Suprapubic skin (tissue), 4 donors: ENCODE measurements at regions not wholly inside any gene's neighbourhood (a gene's known extent, or its start where the extent isn't known, plus 50 kb on each side); places are given as distances from the start of the nearest gene placed in this dataset.

ENCODE experiments used
- DNase-seq, 2 donors: peaks; one replicate each; pipeline ENCODE4 v3.0.0-alpha.2; 2019; ENCODE audit warnings: low spot score in 2 of 2
- H3K27ac ChIP-seq: fragments of 200-600 bp; sonication (generic); one replicate; pipeline ENCODE4 v1.5.1; 2019
- H3K27me3 ChIP-seq: fragments of 200-600 bp; sonication (generic); one replicate; pipeline ENCODE4 v1.5.1; 2019
- H3K36me3 ChIP-seq: fragments of 200-600 bp; sonication (generic); one replicate; pipeline ENCODE4 v1.5.1; 2019
- H3K4me1 ChIP-seq: fragments of 200-600 bp; sonication (generic); one replicate; pipeline ENCODE4 v1.5.1; 2019
- H3K4me3 ChIP-seq: fragments of 200-600 bp; sonication (generic); one replicate; pipeline ENCODE4 v1.5.1; 2019; ENCODE audit warnings: mild to moderate bottlenecking
- H3K9me3 ChIP-seq: fragments of 200-600 bp; sonication (generic); one replicate; pipeline ENCODE4 v1.5.1; 2019
- EP300 ChIP-seq: sonication (generic); formaldehyde crosslinking; IDR thresholded peaks from one replicate; pipeline ENCODE4 v1.6.1; 2017; ENCODE audit warnings: antibody characterized with exemption
- POLR2A ChIP-seq, 2 donors: fragments of 450-650 bp; IDR thresholded peaks; one replicate each; pipeline ENCODE4 v1.6.1; 2017; ENCODE audit warnings: antibody characterized with exemption in 2 of 2, mild to moderate bottlenecking in 2 of 2, moderate library complexity in 2 of 2
- POLR2AphosphoS5 ChIP-seq, 3 donors: sonication (generic); formaldehyde crosslinking; IDR thresholded peaks; one replicate each; pipeline ENCODE4 v1.6.1; 2017; ENCODE audit warnings: antibody characterized with exemption in 3 of 3
- WGBS: methylation state at CpG from one replicate; pipeline ENCODE4 v1.1.5; 2018; 5-methylcytosine and 5-hydroxymethylcytosine counted together
- TF ChIP-seq, protein P1 (sequence below), 2 donors: fragments of 200-600 bp in 1 of 2; fragments of 450-650 bp in 1 of 2; sonication (generic) in 1 of 2; IDR thresholded peaks; one replicate each; pipeline ENCODE4 v1.5.1; 2016 to 2019; ENCODE audit warnings: antibody characterized with exemption in 2 of 2, mild to moderate bottlenecking in 1 of 2, moderate library complexity in 1 of 2

DNA sequence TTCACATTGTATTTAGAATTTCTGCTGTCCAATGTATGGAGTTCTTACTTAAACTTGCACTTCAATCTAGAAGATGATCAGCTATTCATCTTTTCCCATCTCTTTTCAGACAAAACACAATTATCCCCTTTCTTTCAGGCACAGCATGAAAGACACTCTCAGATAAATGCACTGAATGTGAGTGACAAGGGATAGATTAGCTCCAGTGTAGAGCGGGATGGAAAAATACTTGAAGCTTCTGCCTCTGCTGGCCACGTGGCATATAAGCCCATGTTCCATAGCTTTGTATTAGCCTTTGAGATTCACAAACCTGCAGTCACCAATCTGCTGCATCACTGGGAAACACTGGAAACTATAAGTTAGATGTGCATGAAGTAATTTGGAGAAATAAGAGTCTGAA is 162.2 kb upstream of the FAM3C start:
- TF ChIP-seq, protein P1, sequence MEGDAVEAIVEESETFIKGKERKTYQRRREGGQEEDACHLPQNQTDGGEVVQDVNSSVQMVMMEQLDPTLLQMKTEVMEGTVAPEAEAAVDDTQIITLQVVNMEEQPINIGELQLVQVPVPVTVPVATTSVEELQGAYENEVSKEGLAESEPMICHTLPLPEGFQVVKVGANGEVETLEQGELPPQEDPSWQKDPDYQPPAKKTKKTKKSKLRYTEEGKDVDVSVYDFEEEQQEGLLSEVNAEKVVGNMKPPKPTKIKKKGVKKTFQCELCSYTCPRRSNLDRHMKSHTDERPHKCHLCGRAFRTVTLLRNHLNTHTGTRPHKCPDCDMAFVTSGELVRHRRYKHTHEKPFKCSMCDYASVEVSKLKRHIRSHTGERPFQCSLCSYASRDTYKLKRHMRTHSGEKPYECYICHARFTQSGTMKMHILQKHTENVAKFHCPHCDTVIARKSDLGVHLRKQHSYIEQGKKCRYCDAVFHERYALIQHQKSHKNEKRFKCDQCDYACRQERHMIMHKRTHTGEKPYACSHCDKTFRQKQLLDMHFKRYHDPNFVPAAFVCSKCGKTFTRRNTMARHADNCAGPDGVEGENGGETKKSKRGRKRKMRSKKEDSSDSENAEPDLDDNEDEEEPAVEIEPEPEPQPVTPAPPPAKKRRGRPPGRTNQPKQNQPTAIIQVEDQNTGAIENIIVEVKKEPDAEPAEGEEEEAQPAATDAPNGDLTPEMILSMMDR (IDR thresholded peaks at IDR 0.05), result no peak
- TF ChIP-seq POLR2A (IDR thresholded peaks at IDR 0.05) (no peak), POLR2AphosphoS5 (IDR thresholded peaks at IDR 0.05) (no peak), EP300 (no peak)
- H3K36me3 ChIP-seq, result no peaks in the 10 kb centered on the region
- no peak overlapping the region for H3K27ac ChIP-seq
- H3K4me3 ChIP-seq, result no peak overlapping the region
- H3K4me1 ChIP-seq, result no peaks in the 10 kb centered on the region
- 81% methylated on average over 2 of the region's 2 CpGs for WGBS
- no peak for DNase-seq
- H3K9me3 ChIP-seq, result no peaks in the 10 kb centered on the region
- no peaks in the 10 kb centered on the region for H3K27me3 ChIP-seq

DNA sequence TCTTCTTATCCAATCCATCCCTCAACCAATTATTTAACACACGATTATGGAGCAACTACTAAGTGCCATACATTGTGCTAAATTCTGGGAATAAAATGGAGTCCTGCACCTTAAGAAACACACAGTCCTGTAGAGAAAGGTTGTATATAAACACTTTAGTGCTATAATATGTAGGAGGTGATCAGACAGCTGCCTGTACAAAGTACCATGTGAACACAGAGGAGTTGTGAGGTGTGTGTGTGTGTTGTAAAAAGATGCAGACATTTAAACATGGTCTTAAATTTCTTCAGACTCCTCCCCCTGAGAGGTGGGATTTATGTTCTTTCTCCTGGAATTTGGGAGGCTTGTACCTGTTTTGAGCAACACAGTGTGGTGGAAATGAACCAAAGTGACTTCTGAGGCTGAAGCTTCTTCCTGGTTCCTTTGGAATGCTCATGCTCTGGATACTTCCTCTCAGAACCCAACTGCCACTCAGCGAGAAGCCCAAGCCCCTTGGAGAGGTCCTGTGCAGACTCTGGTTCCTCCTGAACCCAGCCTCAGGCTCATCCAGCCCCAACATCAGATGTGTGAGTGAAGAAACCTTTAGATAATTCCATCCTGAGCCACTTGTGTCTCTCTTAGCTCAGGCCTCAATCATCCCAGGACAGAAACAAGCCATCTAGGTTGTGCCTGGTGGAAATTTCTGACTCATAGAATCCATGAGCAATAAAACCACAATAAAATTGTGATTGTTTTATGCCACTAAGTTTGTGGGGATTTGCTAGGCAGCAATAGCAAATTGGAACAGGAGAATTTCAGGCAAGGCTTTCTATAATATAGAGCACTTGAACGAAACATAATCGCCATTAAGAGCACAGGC is 161.2 kb upstream of the FAM3C start:
- TF ChIP-seq POLR2A (IDR thresholded peaks at IDR 0.05) (no peak), EP300 (no peak), POLR2AphosphoS5 (IDR thresholded peaks at IDR 0.05) (no peak)
- TF ChIP-seq, protein P1 (IDR thresholded peaks at IDR 0.05), result no peak

DNA sequence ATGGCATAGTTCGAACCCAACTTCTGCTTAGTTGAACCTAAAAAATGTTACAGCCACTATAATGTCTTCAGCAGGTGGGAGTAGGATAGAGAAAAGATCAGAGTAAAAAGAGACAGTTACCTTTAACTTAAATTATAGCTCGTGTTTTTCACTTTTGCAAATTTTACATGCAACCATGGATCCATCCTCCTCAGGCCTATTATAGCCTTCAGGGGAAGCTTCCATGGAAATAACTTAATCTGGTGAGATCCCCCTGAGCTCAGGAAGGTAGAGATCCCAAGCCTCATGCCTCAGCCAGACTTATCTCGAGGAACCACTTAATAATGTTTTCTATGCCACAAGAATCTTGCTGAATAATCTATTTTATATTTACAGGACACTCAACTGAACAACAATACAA is 159.4 kb upstream of the FAM3C start:
- DNase-seq, result no peak
- H3K27me3 ChIP-seq, result no peaks in the 10 kb centered on the region
- WGBS, result 93% methylated on average over 3 of the region's 3 CpGs
- H3K9me3 ChIP-seq, result no peaks in the 10 kb centered on the region
- H3K27ac ChIP-seq, result no peak overlapping the region
- H3K36me3 ChIP-seq, result no peaks in the 10 kb centered on the region
- TF ChIP-seq EP300 (no peak), POLR2AphosphoS5 (IDR thresholded peaks at IDR 0.05) (no peak), POLR2A (IDR thresholded peaks at IDR 0.05) (no peak)
- TF ChIP-seq, protein P1 (IDR thresholded peaks at IDR 0.05), result no peak
- no peaks in the 10 kb centered on the region for H3K4me1 ChIP-seq
- H3K4me3 ChIP-seq, result no peak overlapping the region

More for the DNA sequence above, 161.2 kb upstream of the FAM3C start:
- WGBS, result 97% methylated on average over 4 of the region's 4 CpGs
- H3K27ac ChIP-seq, result no peak overlapping the region
- H3K4me1 ChIP-seq, result no peaks in the 10 kb centered on the region
- H3K27me3 ChIP-seq, result no peaks in the 10 kb centered on the region
- H3K36me3 ChIP-seq, result no peaks in the 10 kb centered on the region
- H3K4me3 ChIP-seq, result no peak overlapping the region
- DNase-seq, result no peak
- H3K9me3 ChIP-seq, result no peaks in the 10 kb centered on the region

DNA sequence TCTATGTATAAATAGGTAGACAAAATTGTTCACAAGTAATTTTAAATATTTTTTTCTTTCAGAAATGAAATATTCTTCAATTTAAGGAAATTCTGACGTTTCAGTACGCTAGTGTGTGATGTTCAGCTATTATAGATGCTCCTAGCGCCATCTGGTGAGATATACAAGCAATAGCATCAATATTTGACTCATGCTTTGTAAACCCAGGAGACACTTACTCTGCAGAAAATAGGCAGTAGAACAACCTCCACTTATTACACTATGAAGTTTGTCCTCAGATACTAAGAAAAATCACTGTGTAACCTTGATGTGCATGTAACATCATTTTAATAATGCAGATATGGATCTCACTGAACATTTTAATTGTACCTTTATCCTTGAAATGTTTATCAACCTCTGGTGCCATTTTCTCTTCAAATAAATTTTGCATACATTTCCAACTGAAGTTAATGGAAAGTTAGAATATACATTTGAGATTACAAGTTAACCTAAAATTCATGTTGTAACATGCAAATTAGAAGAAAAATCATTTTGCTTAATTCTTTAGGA is 151.5 kb upstream of the FAM3C start:
- DNase-seq, result no peak
- 0% methylated on average over 3 of the region's 3 CpGs for WGBS
- H3K27me3 ChIP-seq, result no peaks in the 10 kb centered on the region
- no peak overlapping the region for H3K27ac ChIP-seq
- H3K9me3 ChIP-seq, result no peaks in the 10 kb centered on the region
- TF ChIP-seq POLR2A (IDR thresholded peaks at IDR 0.05) (no peak), EP300 (no peak), POLR2AphosphoS5 (IDR thresholded peaks at IDR 0.05) (no peak)
- TF ChIP-seq, protein P1 (IDR thresholded peaks at IDR 0.05), result peak; percentile 65 to 66
- no peaks in the 10 kb centered on the region for H3K36me3 ChIP-seq
- H3K4me1 ChIP-seq, result no peaks in the 10 kb centered on the region
- H3K4me3 ChIP-seq, result no peak overlapping the region
